GM04504 (cell line): ENCODE measurements at regions not wholly inside any gene's neighbourhood (a gene's known extent, or its start where the extent isn't known, plus 50 kb on each side); places are given as distances from the start of the nearest gene placed in this dataset.

Experiments used
- DNase-seq: peaks from one replicate; pipeline ENCODE4 v3.0.0-alpha.2; 2012; ENCODE audit warnings: low read depth

- no peak for DNase-seq
These were observed 389.9 kb upstream of the ANXA10 start for GRCh38 chr4:167702391-167702790.

GRCh38 chr4:167711517-167711916 lies 380.8 kb upstream of the ANXA10 start:
- no peak for DNase-seq

GRCh38 chr4:167713756-167714155 lies 378.6 kb upstream of the ANXA10 start:
- no peak for DNase-seq

- no peak for DNase-seq
These were observed 377.2 kb upstream of the ANXA10 start for GRCh38 chr4:167715176-167715575.

- DNase-seq = no peak
These were observed 374.8 kb upstream of the ANXA10 start for GRCh38 chr4:167717495-167717894.

GRCh38 chr4:167721617-167722486 lies 370.5 kb upstream of the ANXA10 start:
- no peak for DNase-seq

- no peak for DNase-seq
These were observed 369.9 kb upstream of the ANXA10 start for GRCh38 chr4:167722487-167722808.

- DNase-seq = no peak
These were observed 367.4 kb upstream of the ANXA10 start for GRCh38 chr4:167724941-167725340.

- no peak for DNase-seq
These were observed 361.6 kb upstream of the ANXA10 start for GRCh38 chr4:167730769-167731168.

GRCh38 chr4:167745024-167745687 lies 347.2 kb upstream of the ANXA10 start:
- no peak for DNase-seq

- no peak for DNase-seq
These were observed 325.1 kb upstream of the ANXA10 start for GRCh38 chr4:167767281-167767680.

GRCh38 chr4:167774646-167775045 lies 317.7 kb upstream of the ANXA10 start:
- no peak for DNase-seq

- DNase-seq = no peak
These were observed 317.0 kb upstream of the ANXA10 start for GRCh38 chr4:167775375-167775774.

GRCh38 chr4:167779280-167779679 lies 313.1 kb upstream of the ANXA10 start:
- DNase-seq = no peak

- no peak for DNase-seq
These were observed 312.5 kb upstream of the ANXA10 start for GRCh38 chr4:167779864-167780263.

GRCh38 chr4:167784826-167785225 lies 307.5 kb upstream of the ANXA10 start:
- DNase-seq = no peak

GRCh38 chr4:167785523-167785922 lies 306.8 kb upstream of the ANXA10 start:
- no peak for DNase-seq

GRCh38 chr4:167786504-167786903 lies 305.8 kb upstream of the ANXA10 start:
- DNase-seq = no peak

- DNase-seq = no peak
These were observed 305.1 kb upstream of the ANXA10 start for GRCh38 chr4:167787231-167787630.

- DNase-seq = no peak
These were observed 289.7 kb upstream of the ANXA10 start for GRCh38 chr4:167802463-167803212.

GRCh38 chr4:167811958-167812357 lies 280.4 kb upstream of the ANXA10 start:
- DNase-seq = no peak

GRCh38 chr4:167826281-167826680 lies 266.1 kb upstream of the ANXA10 start:
- DNase-seq = no peak

GRCh38 chr4:167831855-167832254 lies 260.5 kb upstream of the ANXA10 start:
- DNase-seq = no peak
